GM19023 (cell line): ENCODE measurements at regions not wholly inside any gene's neighbourhood (a gene's known extent, or its start where the extent isn't known, plus 50 kb on each side); places are given as distances from the start of the nearest gene placed in this dataset.

Source experiments
- ATAC-seq: cut with Tn5 transposase; IDR thresholded peaks from one replicate; pipeline ENCODE4 v1.9.1; 2021; ENCODE audit warnings: mild to moderate bottlenecking, moderate library complexity; ENCODE audit not compliant: unreplicated experiment

DNA sequence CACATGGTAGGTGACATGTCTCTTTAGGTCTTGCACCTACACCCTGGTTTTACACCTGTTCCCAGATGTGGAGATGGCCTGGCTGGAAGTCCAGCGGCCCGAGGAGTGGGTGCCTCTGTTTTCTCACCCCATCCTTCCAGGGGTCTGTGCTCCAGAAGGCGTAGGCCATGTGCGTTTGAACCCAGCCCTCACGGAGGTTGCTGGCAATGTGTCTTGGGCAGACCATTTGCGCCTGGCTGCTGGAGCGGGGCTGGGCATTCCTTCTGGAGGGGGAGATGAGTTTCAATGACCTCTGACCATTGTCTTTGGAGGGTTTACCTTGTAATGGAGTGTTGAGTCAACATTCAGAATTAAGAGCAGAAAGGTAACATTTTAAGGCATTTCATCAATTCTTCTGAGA lies 54.8 kb upstream of the ZNF536 start:
- no peak for ATAC-seq

DNA sequence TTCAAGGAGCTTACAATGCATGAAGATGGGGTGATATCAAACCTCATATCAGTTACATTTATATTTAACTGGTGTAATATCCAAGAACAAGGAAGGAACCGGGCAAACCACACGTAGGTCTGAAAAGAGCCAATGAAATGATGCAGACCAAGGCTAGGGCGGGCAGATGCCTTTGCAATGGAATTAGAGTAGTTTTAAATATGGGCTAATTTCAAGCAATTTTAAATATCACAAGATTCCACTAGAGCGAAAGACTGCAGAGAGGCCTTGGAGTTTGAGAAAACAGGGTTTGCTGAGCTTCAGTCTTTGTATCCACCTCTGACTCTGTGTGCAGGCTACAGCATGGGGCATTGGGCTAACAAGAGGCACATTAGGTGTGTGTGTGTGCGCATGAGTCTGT lies 53.9 kb upstream of the ZNF536 start:
- ATAC-seq = no peak

DNA sequence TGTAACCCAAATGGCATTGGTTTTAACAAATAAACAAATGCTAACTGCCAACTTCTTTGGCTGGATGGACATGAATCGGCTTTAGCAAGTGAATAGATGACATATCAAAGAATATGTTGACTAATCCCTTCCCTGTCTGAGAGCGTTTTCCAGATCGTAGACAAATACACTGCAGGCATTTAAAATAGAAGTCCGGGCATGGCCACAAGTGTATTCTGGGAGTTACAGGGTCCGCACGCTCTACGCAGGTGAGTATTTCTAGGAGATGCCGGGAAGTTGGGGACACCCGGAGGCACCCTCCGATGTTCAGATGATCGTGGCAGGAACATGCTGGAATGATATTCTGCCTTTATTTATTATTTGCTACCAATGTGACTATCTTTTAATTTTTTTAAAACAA lies 53.2 kb upstream of the ZNF536 start:
- no peak for ATAC-seq

DNA sequence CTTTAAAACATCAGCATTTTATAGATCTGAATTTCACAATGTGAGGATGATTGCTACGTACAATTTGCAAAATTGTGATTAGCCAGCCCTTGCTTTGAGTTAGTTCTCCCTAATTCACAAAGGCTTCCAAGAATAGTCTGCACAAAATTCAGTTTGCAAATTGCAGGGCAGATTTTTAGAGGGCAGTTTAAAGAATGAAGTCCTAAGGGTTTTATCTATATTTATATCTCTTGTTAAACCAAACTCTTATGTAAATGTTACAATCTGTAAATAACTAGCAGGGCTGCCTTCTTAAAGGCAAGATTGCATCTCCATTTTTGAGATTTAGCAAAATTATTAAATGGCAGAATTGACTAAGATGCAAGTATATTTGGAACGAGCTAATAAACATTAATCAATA lies 52.8 kb upstream of the ZNF536 start:
- no peak for ATAC-seq

DNA sequence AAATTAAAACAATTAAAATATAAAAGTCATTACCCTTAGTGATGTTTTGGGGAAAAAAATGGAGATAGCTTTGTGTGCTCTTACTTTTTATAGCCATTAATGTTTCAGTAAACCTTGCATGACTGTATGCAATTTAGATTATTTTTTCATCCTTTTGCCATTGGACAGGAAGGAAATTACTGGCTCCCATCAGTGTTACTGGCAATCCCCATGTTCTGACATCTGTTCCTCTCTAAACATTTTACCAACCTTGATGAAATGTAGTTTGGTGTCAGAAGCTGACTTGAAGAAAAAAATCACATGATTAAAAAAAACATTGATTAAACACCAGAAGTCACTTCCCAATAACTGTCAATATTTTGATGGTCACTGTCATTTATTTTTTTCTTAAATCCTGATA lies 52.3 kb upstream of the ZNF536 start:
- no peak for ATAC-seq

DNA sequence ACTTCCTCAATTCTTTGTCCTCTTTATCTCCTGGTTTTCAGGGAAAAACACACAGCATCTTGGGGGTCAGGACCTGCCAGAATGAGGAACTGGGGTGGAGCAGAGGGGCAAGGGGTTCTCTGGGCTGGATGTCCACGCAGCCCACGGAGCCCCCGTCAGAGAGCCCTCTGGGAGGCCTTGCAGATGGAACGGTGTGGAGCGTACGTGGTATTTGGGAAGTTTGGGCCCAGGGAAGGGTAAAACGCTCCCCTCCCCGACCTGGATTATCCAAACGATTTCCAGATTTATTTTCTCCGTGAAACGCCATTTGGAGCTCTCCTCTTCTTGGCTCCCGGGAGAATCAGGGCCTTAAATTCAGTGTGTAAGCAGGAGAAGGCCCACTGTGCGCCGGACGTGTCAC lies 51.7 kb upstream of the ZNF536 start:
- ATAC-seq = no peak

DNA sequence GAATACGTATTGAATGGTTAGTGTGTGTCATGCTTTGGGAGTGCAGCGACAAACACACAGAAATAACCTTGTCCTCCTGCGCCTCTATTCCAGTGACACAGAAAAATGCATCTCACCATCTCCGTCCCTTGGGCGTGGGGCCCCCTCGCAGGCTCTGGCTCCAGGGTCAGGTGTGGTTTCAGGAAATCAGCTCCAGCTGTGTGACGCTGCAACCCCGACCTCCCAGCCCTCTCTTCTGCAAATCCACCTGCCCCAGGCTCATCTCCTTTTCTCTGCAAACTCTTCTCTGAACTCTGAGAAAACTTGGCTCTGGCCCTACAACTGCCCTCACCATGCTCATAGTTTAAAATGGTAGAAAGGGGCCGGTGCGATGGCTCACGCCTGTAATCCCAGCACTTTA lies 51.3 kb upstream of the ZNF536 start:
- ATAC-seq = no peak
